Stimulated activated CD4-positive, alpha-beta T cell treated with anti-CD3 and anti-CD28 coated beads, Interleukin-4, amount 100 ng/mL, for 4 hours (primary cell): ENCODE measurements at regions not wholly inside any gene's neighbourhood (a gene's known extent, or its start where the extent isn't known, plus 50 kb on each side); places are given as distances from the start of the nearest gene placed in this dataset.
"Not testable (repeated sequence)": the region's sequence is repeated elsewhere in the genome, so short reads cannot be mapped to it uniquely, and the experiment has no call there.

Source experiments
- DNase-seq, 2 experiments: peaks; one replicate each; pipeline ENCODE4 v3.0.0-alpha.2; 2020

DNA sequence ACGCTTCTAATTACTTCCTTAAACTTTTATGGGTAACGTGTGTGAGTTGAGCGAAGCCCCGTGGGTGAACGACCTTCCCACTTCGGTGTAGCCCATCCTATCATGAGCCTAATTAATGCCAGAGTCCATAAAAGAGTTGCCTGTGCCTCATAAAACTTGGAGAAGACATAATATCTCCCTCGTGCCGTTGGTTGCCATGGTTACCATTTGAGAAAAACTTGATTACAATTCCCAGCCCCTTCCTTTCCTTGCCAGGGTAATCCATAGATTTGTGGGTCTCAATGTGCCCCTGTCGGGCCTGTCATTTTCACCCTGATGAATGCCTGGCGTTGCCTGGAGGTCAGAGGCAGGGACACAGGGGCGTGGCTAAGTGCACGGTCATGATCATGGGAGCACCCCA lies 127.1 kb downstream of the GLRX3 start:
- DNase-seq: no peak

- DNase-seq: no peak
These were observed 129.4 kb downstream of the GLRX3 start for GRCh38 chr10:130265542-130265941.

GRCh38 chr10:130282492-130283218 lies 146.5 kb downstream of the GLRX3 start:
- DNase-seq: no peak

- DNase-seq: no peak
These were observed 147.0 kb downstream of the GLRX3 start for GRCh38 chr10:130283219-130283545.

GRCh38 chr10:130295761-130296160 lies 159.6 kb downstream of the GLRX3 start:
- DNase-seq: not testable (repeated sequence)

DNA sequence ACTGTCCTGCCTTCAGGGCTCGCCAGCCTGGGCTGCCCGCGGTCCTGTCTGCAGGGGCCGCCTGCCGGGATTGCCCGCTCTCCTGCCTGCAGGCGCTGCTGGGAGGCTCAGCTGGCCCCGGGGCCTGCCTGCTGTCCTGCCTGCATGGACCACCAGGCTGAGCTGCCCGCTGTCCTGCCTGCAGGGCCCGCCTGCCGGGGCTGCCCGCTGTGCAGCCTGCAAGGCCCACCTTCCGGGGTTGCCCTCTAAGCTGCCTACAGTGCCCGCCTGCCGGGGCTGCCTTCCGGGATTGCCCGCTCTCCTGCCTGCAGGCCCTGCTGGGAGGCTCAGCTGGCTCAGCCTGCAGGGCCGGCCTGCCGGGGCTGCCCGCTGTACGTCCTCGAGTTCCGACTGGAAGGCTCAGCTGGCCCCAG lies 164.4 kb downstream of the GLRX3 start:
- peak; percentile 32 to 58 for DNase-seq

DNA sequence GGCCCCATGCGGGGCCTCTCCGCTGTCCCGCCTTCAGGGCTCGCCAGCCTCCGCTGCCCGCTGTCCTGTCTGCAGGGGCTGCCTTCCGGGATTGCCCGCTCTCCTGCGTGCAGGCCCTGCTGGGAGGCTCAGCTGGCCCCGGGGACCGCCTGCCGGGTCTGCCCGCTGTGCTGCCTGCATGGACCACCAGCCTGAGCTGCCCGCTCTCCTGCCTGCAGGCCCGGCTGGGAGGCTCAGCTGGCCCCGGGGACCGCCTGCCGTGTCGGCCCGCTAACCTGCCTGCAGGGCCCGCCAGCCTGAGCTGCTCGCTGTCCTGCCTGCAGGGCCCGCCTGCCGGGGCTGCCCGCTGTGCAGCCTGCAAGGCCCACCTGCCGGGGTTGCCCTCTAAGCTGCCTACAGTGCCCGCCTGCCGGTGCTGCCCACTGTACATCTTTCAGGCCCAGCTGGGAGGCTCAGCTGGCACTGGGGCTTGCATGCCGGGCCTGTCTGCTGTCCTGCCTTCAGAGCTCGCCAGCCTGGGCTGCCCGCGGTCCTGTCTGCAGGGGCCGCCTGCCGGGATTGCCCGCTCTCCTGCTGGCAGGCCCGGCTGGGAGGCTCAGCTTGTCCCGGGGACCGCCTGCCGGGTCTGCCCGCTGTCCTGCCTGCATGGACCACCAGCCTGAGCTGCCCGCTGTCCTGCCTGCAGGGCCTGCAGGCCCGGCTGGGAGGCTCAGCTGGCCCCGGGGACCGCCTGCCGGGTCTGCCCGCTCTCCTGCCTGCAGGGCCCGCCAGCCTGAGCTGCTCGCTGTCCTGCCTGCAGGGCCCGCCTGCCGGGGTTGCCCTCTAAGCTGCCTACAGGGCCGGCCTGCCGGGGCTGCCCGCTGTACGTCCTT lies 165.1 kb downstream of the GLRX3 start:
- peak; percentile 60 to 69 for DNase-seq

DNA sequence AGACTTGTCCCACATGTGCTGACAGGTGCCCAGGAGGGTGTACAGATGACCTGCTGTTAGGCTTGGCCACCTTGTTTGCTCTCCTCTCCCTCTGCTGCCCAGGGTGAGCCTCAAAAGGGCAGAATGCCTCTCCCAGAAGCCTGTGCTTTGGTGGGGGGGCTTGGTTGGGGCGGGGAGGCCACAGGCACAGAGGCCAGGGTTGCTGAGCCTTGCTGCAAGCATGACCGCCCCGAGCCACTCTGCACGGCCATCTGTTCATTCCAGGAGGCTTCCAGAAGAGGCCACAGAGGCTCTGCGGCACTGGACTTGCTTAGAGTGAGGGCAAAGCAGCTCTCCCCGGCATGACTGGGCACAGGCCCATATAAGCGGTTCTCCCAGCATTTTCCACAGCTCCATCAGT lies 190.8 kb downstream of the GLRX3 start:
- DNase-seq: no peak

DNA sequence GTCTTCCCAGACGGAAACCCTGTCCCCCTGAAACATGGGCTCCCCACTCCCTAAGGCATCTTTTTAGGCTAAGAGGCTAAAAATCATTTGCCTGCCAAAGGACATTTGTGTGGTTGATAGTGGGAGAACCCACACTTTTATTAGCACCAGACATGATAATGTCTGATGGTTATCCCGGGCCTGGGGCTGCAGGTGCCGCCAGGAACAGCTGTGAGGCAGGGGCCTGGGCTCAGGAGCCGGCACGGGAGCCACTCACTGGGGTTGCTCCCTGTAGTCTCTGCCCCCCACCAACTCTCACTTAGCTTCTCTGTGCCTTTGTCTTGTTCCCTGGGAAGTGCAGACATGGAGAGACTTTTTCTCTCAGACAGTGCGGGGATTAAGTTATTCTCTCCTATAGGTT lies 193.6 kb downstream of the GLRX3 start:
- no peak for DNase-seq

- DNase-seq: no peak
These were observed 197.0 kb downstream of the GLRX3 start for GRCh38 chr10:130333185-130333584.

DNA sequence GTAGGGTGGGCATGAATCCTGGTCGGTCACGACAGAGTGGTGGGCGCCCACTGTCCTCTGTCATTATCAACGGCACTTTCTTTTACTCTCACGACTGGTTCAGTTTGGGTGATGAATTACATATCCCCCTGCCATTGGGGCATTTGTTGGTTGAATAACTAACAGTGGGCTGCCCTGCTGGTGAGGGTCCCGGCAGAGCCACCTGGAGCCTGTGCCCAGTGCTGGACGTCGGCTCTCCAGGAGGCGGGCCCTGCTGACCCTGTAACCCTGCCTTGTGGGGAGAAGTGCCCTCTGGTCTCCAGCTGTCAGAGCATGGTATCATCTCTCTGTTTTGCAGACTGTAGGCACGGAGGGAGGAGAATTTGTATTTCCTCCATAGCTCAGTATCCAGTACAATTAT lies 199.1 kb downstream of the GLRX3 start:
- DNase-seq: no peak

DNA sequence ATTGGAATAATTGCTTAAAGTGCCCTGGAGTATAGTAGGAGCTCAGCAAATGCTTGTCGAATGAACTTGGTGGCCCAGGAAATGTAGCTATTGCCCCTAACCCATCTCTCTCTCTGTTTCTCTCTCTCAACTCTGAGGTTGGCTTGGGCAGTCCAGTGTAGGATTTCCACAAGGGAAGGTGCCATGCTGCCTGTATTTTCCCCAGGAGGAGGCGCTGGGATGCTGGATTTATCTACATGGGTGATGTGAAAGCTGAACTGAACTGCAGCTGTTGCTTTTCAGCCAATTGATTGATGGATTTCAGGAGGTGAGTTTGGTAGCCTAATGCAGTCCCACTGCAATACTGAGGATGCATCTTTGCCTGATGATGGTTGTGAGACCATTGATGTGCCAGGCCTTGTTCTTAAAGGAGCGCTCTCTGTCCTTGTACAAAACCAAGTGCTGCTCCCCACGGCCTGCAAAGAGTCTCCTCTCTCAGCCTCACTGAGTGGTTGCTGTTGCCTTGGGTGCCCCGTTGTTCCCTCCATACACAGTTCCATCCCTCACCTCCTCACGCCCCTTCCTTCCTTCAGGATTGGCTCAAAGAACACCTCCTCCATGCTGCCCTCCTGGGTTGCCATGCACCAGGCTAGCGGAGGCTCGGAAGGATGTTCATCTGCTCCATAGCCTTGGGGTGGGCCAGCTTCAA lies 200.6 kb downstream of the GLRX3 start:
- no peak for DNase-seq

DNA sequence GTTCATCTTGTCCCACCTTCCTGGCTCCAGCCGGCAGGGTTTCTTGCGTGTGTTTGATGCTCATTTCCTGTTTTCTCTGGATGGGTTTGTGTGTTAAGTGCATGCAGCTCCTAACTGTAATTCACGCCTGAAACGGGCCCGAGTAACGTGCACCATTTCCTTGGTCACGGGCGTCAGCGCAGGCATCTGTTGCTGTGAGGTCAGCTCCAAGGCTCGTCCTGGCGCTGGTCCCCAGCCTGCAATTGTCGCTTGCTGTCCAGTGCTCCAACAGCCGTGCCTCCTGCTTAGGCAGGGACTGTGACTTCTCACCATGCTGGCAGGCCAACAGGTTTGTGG lies 201.1 kb downstream of the GLRX3 start:
- no peak for DNase-seq

DNA sequence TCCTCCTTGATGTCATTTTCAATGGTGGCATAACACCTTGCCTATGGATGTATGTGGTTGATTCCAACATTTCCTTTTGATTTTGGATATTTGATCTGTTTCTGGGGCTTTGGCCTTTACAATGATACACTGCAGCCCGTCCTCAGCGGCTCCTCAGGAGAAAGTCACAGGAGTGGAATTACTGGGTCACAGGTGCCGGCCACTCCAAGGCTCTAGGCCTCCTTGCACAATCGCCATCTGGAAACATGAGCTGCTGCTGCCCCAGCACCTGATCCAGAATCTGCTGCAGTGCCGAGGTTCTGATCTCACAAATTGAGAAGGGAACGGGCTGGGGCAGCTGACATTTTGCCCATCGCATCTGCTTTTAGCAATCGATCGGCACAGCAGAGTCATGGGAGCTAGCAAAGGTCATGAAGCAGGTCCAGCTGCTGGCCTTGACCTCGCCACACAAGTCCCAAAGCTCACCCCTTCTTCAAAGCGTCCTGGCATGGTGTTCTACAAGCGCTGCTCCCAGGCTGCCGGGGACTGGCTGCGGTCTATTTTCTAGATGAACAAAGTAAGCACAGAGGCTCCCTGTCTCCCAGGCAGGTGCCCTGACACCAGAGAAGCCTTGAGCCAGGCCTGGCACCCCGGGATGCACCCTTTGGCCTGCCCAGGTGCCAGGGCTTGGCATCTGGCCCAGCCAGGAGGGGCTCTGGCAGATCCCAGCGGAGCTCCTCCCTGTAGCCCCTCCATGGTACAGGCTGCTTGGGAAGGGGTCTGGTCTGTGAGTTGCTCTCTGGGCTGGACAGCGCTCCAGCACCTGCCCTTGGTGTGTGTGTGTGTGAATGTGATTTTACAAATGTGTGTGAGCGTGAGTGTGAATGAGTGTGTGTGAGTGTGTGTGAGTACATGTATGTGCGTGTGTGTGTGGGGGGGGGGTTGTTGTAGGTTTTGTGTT lies 201.8 kb downstream of the GLRX3 start:
- no peak for DNase-seq

DNA sequence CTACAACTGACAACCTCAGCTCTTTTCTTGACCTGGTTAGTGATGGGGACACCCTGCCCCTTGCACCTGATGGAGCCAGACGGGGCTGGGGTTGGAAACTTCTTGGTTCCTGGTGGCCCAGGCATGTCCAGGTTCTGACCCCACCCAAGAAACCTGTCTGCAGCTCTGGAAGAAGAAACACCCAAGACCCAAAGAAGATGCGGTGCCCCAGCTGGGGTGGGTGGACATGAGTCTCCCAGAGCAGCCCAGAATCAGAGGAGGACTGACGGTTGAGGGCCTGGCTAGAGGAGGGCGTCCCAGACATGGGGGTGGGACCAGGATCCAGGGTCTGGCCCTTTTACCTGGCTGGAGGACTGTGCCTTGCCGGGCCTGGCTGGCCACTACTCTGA lies 202.4 kb downstream of the GLRX3 start:
- DNase-seq: no peak

DNA sequence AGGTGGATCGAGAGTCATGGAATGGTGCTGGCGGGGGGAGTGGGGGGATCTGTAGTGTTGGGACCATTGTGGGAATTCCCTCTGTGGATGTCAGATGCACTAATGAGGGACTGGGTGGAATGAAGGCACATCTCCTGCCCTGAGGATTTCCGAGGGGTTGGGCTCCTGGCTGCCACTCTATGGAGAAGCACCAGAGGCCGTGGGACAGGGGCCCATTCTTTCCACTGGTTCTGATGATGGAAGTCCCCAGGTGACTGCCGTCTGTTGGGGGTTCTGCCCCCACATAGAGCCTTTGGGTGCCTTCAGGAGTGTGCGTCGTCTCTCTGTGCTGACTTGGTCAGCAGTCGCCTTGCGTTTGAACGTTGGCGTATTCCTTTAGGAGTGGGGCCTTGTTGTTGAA lies 202.9 kb downstream of the GLRX3 start:
- no peak for DNase-seq

GRCh38 chr10:130339911-130340310 lies 203.7 kb downstream of the GLRX3 start:
- no peak for DNase-seq

DNA sequence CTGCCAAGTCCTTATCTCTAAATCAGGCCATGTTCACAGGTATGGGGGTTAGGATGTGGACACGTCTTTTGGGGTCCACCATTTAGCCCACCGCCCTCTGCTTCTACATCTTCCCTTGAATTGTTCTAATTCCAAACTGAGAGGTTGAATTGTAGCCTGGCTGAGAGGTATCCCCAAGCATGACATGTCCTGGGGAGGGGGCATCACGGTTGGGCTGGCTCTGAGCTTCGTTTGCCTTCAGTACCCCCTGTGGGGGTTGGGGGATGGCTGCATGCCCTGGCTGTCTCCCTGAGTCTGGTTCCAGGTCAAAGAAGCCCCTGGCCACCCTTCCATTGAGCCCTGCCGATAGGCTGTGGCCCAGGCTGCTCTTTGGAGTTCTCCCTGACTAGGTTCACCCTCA lies 204.6 kb downstream of the GLRX3 start:
- no peak for DNase-seq

DNA sequence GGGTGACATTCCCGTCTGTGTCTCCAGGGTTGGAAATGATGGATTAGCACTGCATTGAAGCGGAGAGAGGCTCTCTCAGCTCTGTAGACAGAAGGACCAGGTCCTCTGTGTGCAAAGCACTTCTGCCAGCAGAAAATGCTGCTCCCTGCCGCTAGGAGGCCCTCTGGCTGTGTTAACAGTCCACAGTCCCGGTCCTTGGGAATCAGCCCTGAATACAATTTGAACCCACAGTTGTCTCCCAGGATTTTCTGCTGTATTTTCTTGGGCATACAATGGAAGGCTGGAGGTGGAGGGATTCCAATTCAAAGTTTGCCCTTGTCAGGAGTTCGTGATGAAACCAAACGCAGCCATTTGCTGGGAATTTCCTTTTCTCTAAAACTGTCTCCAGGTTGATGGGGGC lies 205.2 kb downstream of the GLRX3 start:
- no peak for DNase-seq

DNA sequence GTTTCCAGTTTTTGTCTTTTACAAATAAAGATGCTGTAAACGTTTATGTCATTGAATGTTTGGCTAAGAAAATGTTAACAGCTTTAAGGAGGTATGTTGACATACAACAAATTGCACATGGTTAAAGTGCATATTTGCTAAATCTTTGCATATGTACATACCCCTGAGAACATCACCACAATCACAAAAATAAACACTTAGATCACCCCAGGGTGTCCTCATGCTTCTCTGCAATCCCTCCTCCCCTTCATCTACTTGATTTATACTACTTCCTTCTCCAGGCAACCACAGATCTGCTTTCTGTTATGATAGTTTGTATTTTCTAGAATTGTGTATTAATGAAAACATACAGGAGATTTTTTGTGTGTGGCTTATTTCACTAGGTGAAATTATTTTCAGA lies 209.5 kb downstream of the GLRX3 start:
- no peak for DNase-seq

DNA sequence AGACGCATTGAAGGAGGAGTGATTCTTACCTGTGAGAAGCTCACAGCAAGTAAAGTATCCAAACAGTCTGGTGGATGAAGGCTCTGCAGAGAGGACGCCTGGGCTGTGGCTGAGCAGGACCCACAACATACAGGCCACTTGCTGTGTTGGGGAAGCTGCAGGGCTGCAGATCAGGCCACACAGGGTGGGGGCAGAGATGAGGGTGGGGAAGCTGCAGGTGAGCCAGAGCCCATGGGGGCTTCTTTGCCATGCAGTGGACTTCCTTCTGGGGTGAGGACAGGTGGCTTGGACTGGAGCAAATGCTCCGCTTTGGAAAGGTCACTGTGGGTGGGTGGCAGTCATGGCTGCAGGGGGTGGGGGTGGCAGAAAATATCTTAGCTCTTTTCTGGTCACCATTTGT lies 214.8 kb downstream of the GLRX3 start:
- no peak for DNase-seq

- no peak for DNase-seq
These were observed 215.5 kb downstream of the GLRX3 start for GRCh38 chr10:130351466-130352290.
